ENCODE measurements at regions not wholly inside any gene's neighbourhood (a gene's known extent, or its start where the extent isn't known, plus 50 kb on each side); places are given as distances from the start of the nearest gene placed in this dataset.

DNA sequence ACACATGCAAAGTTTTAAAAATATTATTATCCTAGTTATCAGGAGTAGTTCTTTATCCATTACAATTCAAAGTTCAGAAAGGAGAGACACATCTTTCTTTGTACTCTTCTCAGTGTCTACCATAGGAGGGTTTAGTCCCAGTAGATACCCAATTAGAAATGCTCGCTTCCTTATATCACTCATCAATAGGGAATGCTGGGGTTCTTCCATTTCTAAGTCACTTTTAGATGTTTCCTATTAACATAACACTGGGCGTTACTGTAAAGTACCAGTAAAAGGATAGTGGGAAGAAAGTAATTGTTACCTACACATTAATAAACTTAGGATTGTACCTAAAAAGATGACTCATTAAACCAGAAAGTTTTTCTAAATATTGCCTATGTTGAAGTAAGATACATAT, 348.3 kb upstream of the CDH6 start:
- TF ChIP-seq, protein P1, sequence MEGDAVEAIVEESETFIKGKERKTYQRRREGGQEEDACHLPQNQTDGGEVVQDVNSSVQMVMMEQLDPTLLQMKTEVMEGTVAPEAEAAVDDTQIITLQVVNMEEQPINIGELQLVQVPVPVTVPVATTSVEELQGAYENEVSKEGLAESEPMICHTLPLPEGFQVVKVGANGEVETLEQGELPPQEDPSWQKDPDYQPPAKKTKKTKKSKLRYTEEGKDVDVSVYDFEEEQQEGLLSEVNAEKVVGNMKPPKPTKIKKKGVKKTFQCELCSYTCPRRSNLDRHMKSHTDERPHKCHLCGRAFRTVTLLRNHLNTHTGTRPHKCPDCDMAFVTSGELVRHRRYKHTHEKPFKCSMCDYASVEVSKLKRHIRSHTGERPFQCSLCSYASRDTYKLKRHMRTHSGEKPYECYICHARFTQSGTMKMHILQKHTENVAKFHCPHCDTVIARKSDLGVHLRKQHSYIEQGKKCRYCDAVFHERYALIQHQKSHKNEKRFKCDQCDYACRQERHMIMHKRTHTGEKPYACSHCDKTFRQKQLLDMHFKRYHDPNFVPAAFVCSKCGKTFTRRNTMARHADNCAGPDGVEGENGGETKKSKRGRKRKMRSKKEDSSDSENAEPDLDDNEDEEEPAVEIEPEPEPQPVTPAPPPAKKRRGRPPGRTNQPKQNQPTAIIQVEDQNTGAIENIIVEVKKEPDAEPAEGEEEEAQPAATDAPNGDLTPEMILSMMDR (IDR thresholded peaks at IDR 0.05) = no peak
- no peak for TF ChIP-seq POLR2A (IDR thresholded peaks at IDR 0.05)
